SK-N-SH (cell line): ENCODE measurements at regions not wholly inside any gene's neighbourhood (a gene's known extent, or its start where the extent isn't known, plus 50 kb on each side); places are given as distances from the start of the nearest gene placed in this dataset.

Experiments
- CTCF ChIA-PET: fragments of 300-600, 350-600 bp; formaldehyde crosslinking; extraction: SDS; loops from one replicate; lab custom pipeline; 2021; lab: Yijun Ruan, JAX
- POLR2A ChIA-PET: fragments of 350-600 bp; sonication (Branson Sonifier 250); formaldehyde crosslinking; extraction: SDS; loops from one replicate; lab custom pipeline; 2020; ENCODE audit warnings: antibody characterized with exemption, inconsistent platforms; lab: Yijun Ruan, JAX
- DNase-seq: peaks from one replicate; pipeline ENCODE4 v3.0.0; 2012
- H2AFZ ChIP-seq: fragments of 200-600 bp; sonication (generic); 2 replicates; pipeline ENCODE4 v1.8.1; 2016; ENCODE audit warnings: antibody characterized with exemption, mild to moderate bottlenecking, low read depth
- H3F3A ChIP-seq: fragments of 200-600 bp; sonication (generic); replicated peaks from 2 replicates; pipeline ENCODE3; 2016; ENCODE audit warnings: antibody characterized with exemption, mild to moderate bottlenecking; ENCODE audit not compliant: insufficient read depth
- H3K27ac ChIP-seq, 2 experiments: fragments of 200-500 bp in 1 of 2; fragments of 200-600 bp in 1 of 2; sonication (Bioruptor generic) in 1 of 2; sonication (generic), shearing (Covaris generic) in 1 of 2; 2 replicates each; pipeline versions ENCODE4 v1.5.1 to v1.6.1; 2014 to 2016; ENCODE audit warnings: low read depth in 2 of 2, inconsistent platforms in 1 of 2, low read length in 1 of 2, mild to moderate bottlenecking in 1 of 2, mixed read lengths in 1 of 2
- H3K27me3 ChIP-seq: fragments of 200-600 bp; sonication (generic), shearing (Covaris generic); 2 replicates; pipeline ENCODE4 v1.6.1; 2016; ENCODE audit warnings: mixed run types; ENCODE audit not compliant: insufficient read depth
- H3K36me3 ChIP-seq, 2 experiments: fragments of 200-500 bp in 1 of 2; fragments of 200-600 bp in 1 of 2; sonication (Bioruptor generic) in 1 of 2; sonication (generic) in 1 of 2; replicated peaks in 1 of 2; 2 replicates each; pipeline versions ENCODE3 to v1.5.1; 2014 to 2016; ENCODE audit warnings: low read length in 1 of 2, mild to moderate bottlenecking in 1 of 2; ENCODE audit not compliant: insufficient read depth in 2 of 2, control insufficient read depth in 1 of 2
- H3K4me1 ChIP-seq, 2 experiments: fragments of 200-500 bp in 1 of 2; fragments of 200-600 bp in 1 of 2; sonication (Bioruptor generic) in 1 of 2; sonication (generic), shearing (Covaris generic) in 1 of 2; 2 replicates each; pipeline versions ENCODE4 v1.5.1 to v1.6.1; 2014 to 2016; ENCODE audit warnings: low read depth in 1 of 2, low read length in 1 of 2, mixed run types in 1 of 2; ENCODE audit not compliant: insufficient read depth in 2 of 2, control insufficient read depth in 1 of 2
- H3K4me2 ChIP-seq: fragments of 200-600 bp; sonication (generic), shearing (Covaris generic); 2 replicates; pipeline ENCODE4 v1.6.1; 2017; ENCODE audit warnings: mixed run types
- H3K4me3 ChIP-seq, 2 experiments: fragments of 200-500 bp in 1 of 2; fragments of 200-600 bp in 1 of 2; sonication (Bioruptor generic) in 1 of 2; sonication (generic), shearing (Covaris generic) in 1 of 2; 2 replicates each; pipeline versions ENCODE4 v1.5.1 to v1.8.1; 2014 to 2016; ENCODE audit warnings: low read depth in 2 of 2, inconsistent platforms in 1 of 2, low read length in 1 of 2, mild to moderate bottlenecking in 1 of 2, mixed read lengths in 1 of 2, moderate library complexity in 1 of 2
- H3K79me2 ChIP-seq: fragments of 200-600 bp; sonication (generic); 2 replicates; pipeline ENCODE4 v1.8.1; 2017; ENCODE audit warnings: mild to moderate bottlenecking; ENCODE audit not compliant: insufficient read depth
- H3K9ac ChIP-seq: fragments of 200-600 bp; sonication (generic); 2 replicates; pipeline ENCODE4 v1.6.1; 2017; ENCODE audit warnings: mixed run types
- H3K9me2 ChIP-seq: fragments of 200-600 bp; sonication (generic); 2 replicates; pipeline ENCODE4 v1.6.1; 2017; ENCODE audit warnings: mixed run types
- H3K9me3 ChIP-seq: fragments of 200-600 bp; sonication (generic); 2 replicates; pipeline ENCODE4 v1.6.1; 2017; ENCODE audit warnings: mixed run types, mild to moderate bottlenecking, moderate library complexity
- H4K20me1 ChIP-seq: fragments of 200-600 bp; sonication (generic); 2 replicates; pipeline ENCODE4 v1.6.1; 2017; ENCODE audit warnings: mild to moderate bottlenecking, mixed run types; ENCODE audit not compliant: insufficient read depth
- CHD2 ChIP-seq: fragments of 150-350 bp; IDR thresholded peaks from 2 replicates; pipeline ENCODE4 v1.6.1; 2018; ENCODE audit warnings: low read length; ENCODE audit not compliant: partially characterized antibody
- FOSL2 ChIP-seq: IDR thresholded peaks from 2 replicates; pipeline ENCODE4 v1.4.0; 2012; ENCODE audit warnings: low read depth, mild to moderate bottlenecking, moderate library complexity, borderline replicate concordance
- GABPA ChIP-seq: IDR thresholded peaks from 2 replicates; pipeline ENCODE4 v1.4.0; 2012; ENCODE audit warnings: low read depth, mild to moderate bottlenecking
- IRF3 ChIP-seq: fragments of 150-350 bp; IDR thresholded peaks from 2 replicates; pipeline ENCODE4 v1.6.1; 2016; ENCODE audit warnings: mild to moderate bottlenecking, low read depth, low read length
- MAX ChIP-seq: IDR thresholded peaks from 2 replicates; pipeline ENCODE4 v1.4.0; 2012; ENCODE audit warnings: low read depth
- MXI1 ChIP-seq: IDR thresholded peaks from 2 replicates; pipeline ENCODE4 v1.6.1; 2012; ENCODE audit warnings: mild to moderate bottlenecking, low read depth, low read length, improper control_type of control experiment
- PBX3 ChIP-seq: IDR thresholded peaks from 2 replicates; pipeline ENCODE4; 2012
- POLR2AphosphoS5 ChIP-seq: IDR thresholded peaks from 2 replicates; pipeline ENCODE4 v1.6.1; 2012; ENCODE audit warnings: low read depth, low read length
- REST ChIP-seq: IDR thresholded peaks from 2 replicates; pipeline ENCODE4 v1.6.1; 2012; ENCODE audit warnings: mild to moderate bottlenecking, low read depth, low read length, moderate library complexity
- RXRA ChIP-seq: IDR thresholded peaks from 2 replicates; pipeline ENCODE4 v1.4.0; 2012; ENCODE audit warnings: low read depth, mild to moderate bottlenecking, borderline replicate concordance
- SMC3 ChIP-seq: IDR thresholded peaks from 2 replicates; pipeline ENCODE4 v1.6.1; 2012; ENCODE audit warnings: low read depth, low read length, improper control_type of control experiment
- whole genome bisulfite sequencing: methylation state at CpG from one replicate; pipeline ENCODE4 v1.1.6; 2017; ENCODE audit warnings: low lambda C conversion rate; 5-methylcytosine and 5-hydroxymethylcytosine counted together

GRCh38 chr22:47944941-47945340 is 1182.5 kb downstream of the TBC1D22A start:
- no peak for TF ChIP-seq CHD2
- TF ChIP-seq FOSL2 = no peak
- no peak for TF ChIP-seq SMC3
- no peak for TF ChIP-seq POLR2AphosphoS5
- no peak for TF ChIP-seq GABPA
- no peak for TF ChIP-seq IRF3
- no peak for TF ChIP-seq REST
- TF ChIP-seq RXRA = no peak
- no peak for TF ChIP-seq MXI1
- no peak for DNase-seq
- Histone ChIP-seq H3K4me2 (no peak overlapping the region), H4K20me1 (no peaks in the 10 kb centered on the region), H3K9ac (no peak overlapping the region), H3K4me1 (no peaks in the 10 kb centered on the region), H3K36me3 (no peaks in the 10 kb centered on the region), H3K79me2 (no peaks in the 10 kb centered on the region), H3K27ac (no peak overlapping the region), H3K9me3 (no peaks in the 10 kb centered on the region), H2AFZ (no peak overlapping the region), H3K27me3 (no peaks in the 10 kb centered on the region), H3K4me3 (no peak overlapping the region), H3F3A (no peaks in the 10 kb centered on the region), H3K9me2 (no peaks in the 10 kb centered on the region)
- no CpG with 5 or more reads among the region's 6 CpGs for WGBS
- CTCF ChIA-PET = interaction anchor here (1.0 kb wide), 1 partner anchor 94 kb away, joined by 3 read pairs; no protein-coding TSS in a partner anchor
- POLR2A ChIA-PET = no interaction called here

- no peaks in the 10 kb centered on the region for H3K9me3 ChIP-seq
- DNase-seq = no peak
- WGBS = 19% methylated on average over 13 of the region's 13 CpGs
- no peaks in the 10 kb centered on the region for H3K36me3 ChIP-seq
- no peak overlapping the region for H3K9ac ChIP-seq
- no peaks in the 10 kb centered on the region for H3K9me2 ChIP-seq
- H3K4me1 ChIP-seq = no peaks in the 10 kb centered on the region
- H4K20me1 ChIP-seq = no peaks in the 10 kb centered on the region
- no peak overlapping the region for H2AFZ ChIP-seq
- POLR2A ChIA-PET = no interaction called here
- H3K4me3 ChIP-seq = no peak overlapping the region
- H3K27ac ChIP-seq = no peak overlapping the region
- CTCF ChIA-PET = interaction anchor here (0.6 to 1.0 kb wide), 2 partner anchors 40 to 95 kb away, joined by 3 to 4 read pairs; no protein-coding TSS in a partner anchor
- H3F3A ChIP-seq = no peaks in the 10 kb centered on the region
- H3K79me2 ChIP-seq = no peaks in the 10 kb centered on the region
- H3K4me2 ChIP-seq = no peak overlapping the region
- no peak for TF ChIP-seq PBX3
- TF ChIP-seq REST = no peak
- no peak for TF ChIP-seq MAX
- no peaks in the 10 kb centered on the region for H3K27me3 ChIP-seq
Observed at GRCh38 chr22:47943729-47944700, 1181.6 kb downstream of the TBC1D22A start.
